HL-60 (cell line): ENCODE measurements at regions not wholly inside any gene's neighbourhood (a gene's known extent, or its start where the extent isn't known, plus 50 kb on each side); places are given as distances from the start of the nearest gene placed in this dataset.

Experiments used
- DNase-seq, 2 experiments: peaks; one replicate each; pipeline ENCODE4 v3.0.0-alpha.2; 2010 to 2020; ENCODE audit warnings: low read depth in 1 of 2, low spot score in 1 of 2
- H3K27ac ChIP-seq: fragments of 250-450 bp; sonication (Bioruptor Pico); replicated peaks from 2 replicates; pipeline ENCODE4 v1.5.1; 2020; ENCODE audit warnings: mild to moderate bottlenecking, moderate library complexity
- H3K27me3 ChIP-seq: fragments of 250-450 bp; sonication (Bioruptor Pico); 2 replicates; pipeline ENCODE4 v1.5.1; 2021; ENCODE audit warnings: mild to moderate bottlenecking, moderate library complexity; ENCODE audit not compliant: insufficient read depth, poor library complexity, severe bottlenecking
- H3K4me3 ChIP-seq: replicated peaks from 2 replicates; pipeline ENCODE4 v1.5.1; 2011; ENCODE audit warnings: mild to moderate bottlenecking, control low read depth, low read length; ENCODE audit not compliant: insufficient read depth
- GABPA ChIP-seq: IDR thresholded peaks from 2 replicates; pipeline ENCODE4 v1.6.1; 2012; ENCODE audit warnings: low read depth
- POLR2AphosphoS5 ChIP-seq: IDR thresholded peaks from 2 replicates; pipeline ENCODE4 v1.6.1; 2012; ENCODE audit warnings: low read depth
- SPI1 ChIP-seq: IDR thresholded peaks from 2 replicates; pipeline ENCODE4 v1.6.1; 2012; ENCODE audit warnings: low read depth, mild to moderate bottlenecking, borderline replicate concordance
- TF ChIP-seq, protein P1 (sequence below): IDR thresholded peaks from one replicate; pipeline ENCODE4 v1.5.1; 2011; ENCODE audit warnings: low read length, control low read depth, inconsistent platforms; ENCODE audit not compliant: insufficient read depth
- TF ChIP-seq, protein P2 (sequence below): IDR thresholded peaks from 2 replicates; pipeline ENCODE4 v1.6.1; 2012; ENCODE audit warnings: low read depth; ENCODE audit not compliant: insufficient replicate concordance

DNA sequence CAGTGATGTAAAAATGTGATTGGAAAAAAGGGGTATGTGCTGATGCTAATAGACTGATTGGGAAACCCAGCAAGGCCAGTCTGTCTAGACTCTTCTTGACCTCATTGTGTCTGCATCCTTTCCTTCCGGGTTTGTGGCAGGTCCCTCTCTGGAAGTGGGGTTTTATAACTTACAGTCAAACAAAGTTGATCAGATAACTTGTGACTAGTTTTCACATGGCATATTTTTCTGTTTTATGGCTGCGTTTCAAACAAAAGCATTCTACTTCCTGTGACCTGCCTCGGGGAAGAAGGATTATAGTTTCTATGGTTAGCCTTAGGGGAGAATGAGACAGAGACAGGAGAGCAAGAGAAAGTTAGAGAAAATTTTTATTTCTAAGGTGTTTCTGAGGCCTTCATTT is 188.7 kb upstream of the HNMT start:
- TF ChIP-seq GABPA: no peak
- TF ChIP-seq, protein P1, sequence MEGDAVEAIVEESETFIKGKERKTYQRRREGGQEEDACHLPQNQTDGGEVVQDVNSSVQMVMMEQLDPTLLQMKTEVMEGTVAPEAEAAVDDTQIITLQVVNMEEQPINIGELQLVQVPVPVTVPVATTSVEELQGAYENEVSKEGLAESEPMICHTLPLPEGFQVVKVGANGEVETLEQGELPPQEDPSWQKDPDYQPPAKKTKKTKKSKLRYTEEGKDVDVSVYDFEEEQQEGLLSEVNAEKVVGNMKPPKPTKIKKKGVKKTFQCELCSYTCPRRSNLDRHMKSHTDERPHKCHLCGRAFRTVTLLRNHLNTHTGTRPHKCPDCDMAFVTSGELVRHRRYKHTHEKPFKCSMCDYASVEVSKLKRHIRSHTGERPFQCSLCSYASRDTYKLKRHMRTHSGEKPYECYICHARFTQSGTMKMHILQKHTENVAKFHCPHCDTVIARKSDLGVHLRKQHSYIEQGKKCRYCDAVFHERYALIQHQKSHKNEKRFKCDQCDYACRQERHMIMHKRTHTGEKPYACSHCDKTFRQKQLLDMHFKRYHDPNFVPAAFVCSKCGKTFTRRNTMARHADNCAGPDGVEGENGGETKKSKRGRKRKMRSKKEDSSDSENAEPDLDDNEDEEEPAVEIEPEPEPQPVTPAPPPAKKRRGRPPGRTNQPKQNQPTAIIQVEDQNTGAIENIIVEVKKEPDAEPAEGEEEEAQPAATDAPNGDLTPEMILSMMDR: no peak
- TF ChIP-seq POLR2AphosphoS5: no peak
- TF ChIP-seq SPI1: no peak
- TF ChIP-seq, protein P2, sequence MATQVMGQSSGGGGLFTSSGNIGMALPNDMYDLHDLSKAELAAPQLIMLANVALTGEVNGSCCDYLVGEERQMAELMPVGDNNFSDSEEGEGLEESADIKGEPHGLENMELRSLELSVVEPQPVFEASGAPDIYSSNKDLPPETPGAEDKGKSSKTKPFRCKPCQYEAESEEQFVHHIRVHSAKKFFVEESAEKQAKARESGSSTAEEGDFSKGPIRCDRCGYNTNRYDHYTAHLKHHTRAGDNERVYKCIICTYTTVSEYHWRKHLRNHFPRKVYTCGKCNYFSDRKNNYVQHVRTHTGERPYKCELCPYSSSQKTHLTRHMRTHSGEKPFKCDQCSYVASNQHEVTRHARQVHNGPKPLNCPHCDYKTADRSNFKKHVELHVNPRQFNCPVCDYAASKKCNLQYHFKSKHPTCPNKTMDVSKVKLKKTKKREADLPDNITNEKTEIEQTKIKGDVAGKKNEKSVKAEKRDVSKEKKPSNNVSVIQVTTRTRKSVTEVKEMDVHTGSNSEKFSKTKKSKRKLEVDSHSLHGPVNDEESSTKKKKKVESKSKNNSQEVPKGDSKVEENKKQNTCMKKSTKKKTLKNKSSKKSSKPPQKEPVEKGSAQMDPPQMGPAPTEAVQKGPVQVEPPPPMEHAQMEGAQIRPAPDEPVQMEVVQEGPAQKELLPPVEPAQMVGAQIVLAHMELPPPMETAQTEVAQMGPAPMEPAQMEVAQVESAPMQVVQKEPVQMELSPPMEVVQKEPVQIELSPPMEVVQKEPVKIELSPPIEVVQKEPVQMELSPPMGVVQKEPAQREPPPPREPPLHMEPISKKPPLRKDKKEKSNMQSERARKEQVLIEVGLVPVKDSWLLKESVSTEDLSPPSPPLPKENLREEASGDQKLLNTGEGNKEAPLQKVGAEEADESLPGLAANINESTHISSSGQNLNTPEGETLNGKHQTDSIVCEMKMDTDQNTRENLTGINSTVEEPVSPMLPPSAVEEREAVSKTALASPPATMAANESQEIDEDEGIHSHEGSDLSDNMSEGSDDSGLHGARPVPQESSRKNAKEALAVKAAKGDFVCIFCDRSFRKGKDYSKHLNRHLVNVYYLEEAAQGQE: no peak
- Histone ChIP-seq H3K27ac (no peak overlapping the region), H3K27me3 (no peaks in the 10 kb centered on the region), H3K4me3 (no peak overlapping the region)
- DNase-seq: no peak

DNA sequence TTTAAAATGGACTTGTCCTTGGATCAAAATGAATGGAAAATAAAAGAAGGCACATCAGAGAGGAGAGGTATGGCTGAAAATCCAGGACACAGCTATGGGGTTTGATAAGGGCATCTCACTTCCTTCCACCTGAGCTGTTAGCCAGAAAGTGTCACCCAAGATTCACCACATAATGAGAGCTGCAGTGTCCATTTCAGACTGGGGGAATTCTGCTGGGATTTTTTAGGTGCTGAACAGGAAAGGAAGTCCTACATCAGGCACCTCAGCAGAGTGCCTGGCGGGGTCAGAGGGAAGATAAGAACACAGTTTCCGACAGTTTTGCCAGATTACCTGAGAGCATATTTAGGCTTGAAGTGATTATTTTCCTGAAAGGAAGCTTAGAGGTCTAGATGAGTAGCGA is 187.6 kb upstream of the HNMT start:
- Histone ChIP-seq H3K27me3 (no peaks in the 10 kb centered on the region), H3K27ac (no peak overlapping the region), H3K4me3 (no peak overlapping the region)
- no peak for DNase-seq
- TF ChIP-seq, protein P1: no peak
- TF ChIP-seq GABPA: no peak
- TF ChIP-seq, protein P2: no peak

DNA sequence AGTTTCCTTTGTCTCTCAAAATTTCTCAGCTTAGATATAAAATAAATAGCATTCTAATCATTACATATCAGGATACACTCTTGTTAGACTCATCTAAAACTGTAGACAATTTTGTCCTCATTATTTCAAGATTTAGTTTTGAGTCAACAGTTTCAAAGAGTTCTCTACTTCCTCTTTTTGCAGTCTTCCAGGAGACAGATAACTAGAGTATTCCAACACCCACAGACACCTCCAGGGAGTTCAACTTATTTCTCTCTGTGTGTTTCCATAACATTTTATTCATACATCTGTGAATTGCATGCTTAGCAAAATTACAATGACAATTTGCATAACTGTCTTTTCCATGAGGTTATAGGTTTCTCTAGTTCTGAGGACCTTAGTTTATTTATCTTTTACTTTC is 166.6 kb upstream of the HNMT start:
- H3K4me3 ChIP-seq: no peak overlapping the region
- no peaks in the 10 kb centered on the region for H3K27me3 ChIP-seq
- no peak for DNase-seq
- no peak overlapping the region for H3K27ac ChIP-seq
- TF ChIP-seq GABPA: no peak
- peak; percentile 52; the same call in 1 of the 2 replicates for TF ChIP-seq SPI1

DNA sequence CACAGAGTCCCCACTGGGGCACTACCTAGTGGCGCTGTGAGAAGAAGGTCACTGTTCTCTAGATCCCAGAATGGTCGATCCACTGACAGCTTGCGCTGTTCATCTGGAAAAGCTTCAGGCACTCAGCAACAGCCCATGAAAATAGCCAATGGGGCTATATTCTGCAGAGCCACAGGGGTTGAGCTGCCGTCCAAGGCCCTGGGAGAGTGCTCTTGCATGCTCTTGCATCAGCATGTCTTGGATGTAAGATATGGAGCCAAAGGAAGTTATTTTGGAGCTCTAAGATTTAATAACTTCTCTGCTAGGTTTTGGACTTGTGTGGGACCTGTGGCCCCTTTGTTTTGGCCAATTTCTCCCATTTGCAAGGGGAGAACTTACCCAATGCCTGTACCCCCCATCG is 164.7 kb upstream of the HNMT start:
- peak overlapping the region; percentile 82 for H3K27ac ChIP-seq
- TF ChIP-seq GABPA: no peak
- no peak for TF ChIP-seq POLR2AphosphoS5
- TF ChIP-seq, protein P2: no peak
- TF ChIP-seq, protein P1: no peak
- TF ChIP-seq SPI1: no peak
- no peak overlapping the region for H3K4me3 ChIP-seq
- no peak for DNase-seq
- no peaks in the 10 kb centered on the region for H3K27me3 ChIP-seq
